ENCODE measurements at regions not wholly inside any gene's neighbourhood (a gene's known extent, or its start where the extent isn't known, plus 50 kb on each side); places are given as distances from the start of the nearest gene placed in this dataset.

DNA sequence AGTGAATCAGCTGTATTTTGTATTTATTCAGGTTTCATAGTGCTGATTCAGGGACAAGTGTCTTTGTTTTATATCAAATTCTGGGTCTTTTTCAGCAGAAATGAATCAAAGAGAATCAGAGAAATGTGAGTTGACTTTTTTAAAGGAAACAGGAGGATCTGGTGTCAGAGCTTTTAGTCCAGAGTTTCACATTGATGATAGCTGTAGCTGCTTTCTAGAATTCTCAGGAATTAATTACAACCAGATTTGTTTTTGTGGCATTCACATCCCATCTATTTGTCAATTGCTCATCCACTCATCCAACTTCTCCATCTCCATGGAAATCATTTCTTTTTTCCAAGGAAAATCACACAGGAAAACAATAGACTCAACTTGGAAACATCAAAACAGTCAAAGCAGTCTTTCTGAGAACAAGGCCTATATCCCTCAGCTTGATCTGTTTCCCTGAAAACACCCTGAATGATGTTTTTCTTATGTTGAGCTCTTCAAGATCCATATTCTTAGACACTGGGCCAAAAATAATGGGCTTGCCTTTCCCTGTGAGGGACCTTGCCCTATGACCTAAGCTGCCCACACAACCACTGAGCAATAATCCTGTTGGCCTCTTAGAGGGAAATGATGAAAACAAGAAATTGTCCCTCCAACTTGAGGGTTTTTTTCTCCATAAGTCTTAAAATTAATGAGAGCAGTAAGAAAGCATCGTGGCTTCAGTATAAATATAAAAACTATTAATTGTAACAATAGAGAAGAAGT is 249.5 kb upstream of the FN1 start:
- peak; percentile 44 for DNase-seq

DNA sequence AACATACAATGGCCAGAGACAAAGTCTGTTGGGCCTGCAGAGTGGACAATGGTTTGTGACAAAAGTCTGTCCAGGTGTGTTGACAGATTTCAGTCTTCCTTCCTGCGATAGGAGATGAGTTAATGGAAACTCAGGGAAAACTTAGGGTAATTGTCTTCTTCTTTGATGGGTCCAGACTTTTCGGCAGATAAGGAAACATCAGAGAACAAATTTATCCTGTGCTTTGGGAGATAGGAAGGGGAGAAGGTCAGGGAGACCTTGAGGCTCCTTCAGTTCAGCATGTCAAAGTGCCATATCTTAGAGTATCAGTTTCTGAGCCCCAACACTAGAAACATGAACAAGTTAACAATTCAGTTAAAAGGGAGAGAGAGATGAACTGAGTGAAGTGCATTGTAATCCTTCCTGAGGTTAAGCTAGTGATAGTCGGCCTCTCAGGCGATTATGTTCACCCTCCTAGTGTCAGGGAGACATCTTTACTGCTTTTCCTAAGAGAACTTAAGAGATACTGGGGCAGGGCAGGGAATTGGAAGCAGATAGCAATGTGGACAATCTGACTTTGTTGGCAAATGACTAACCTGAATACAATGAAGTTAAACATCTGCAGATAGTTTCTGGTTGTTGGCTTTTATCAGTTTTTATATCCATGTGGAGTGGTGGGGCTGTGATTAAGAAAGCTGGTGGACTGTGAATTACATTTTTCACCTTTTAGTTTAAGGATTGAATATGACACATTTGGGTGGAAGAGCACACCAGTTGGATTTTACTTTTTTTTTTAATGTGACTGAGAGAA is 248.8 kb upstream of the FN1 start:
- DNase-seq: no peak

DNA sequence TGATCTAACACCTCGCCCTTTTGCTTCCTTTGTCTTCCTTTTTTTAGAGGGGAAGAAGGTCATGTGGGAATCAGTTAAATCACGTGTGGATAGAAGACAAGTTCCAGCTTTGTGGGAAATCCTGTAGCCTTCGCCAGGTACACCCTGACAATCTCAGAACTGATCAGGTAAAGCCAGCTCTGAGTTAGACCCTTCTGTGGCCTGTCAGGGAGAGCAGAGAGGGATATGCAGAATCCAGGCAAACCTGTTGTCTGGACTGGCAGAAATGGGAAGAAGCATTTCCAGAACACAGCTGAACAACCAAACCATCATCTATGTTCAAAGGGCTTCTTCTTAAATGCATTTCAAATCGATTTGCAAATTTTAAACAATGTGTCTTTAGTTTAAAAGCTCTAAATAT is 247.4 kb upstream of the FN1 start:
- DNase-seq: no peak

DNA sequence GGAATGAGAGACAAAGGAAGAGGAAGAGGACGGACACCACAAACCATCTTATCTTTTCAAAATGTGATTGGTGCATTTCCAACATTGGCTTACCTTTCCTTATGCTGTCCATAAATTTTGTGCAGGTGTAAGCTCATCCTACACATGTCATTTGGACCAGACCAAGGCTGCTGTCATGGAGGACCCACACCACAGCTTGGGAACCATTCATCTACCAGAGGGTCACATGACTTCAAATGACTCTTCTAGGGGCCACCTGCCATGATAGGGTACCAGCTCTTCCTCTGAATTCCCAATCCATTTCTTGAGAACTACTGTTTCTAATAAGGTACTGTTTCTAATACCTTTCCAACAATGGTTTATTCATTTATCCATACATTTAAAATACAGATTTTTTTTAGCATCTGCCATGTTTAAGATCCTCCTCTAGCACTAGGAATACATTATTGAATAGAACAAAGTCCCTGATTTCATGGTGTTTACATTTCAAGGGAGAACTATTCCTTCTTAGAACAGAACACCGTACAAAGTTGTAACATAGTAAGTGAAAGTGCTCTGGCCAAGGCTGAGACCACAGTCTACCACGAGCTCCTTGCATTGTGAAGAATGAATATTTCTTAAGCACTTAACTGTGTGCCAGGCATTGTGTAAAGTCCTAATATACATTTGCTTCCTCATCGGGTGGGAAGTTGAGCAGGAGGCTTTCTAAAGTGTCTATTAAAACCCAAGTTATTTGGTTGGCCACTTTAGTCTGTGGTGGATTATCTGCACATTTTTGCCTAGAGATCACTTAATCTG is 246.1 kb upstream of the FN1 start:
- DNase-seq: no peak

DNA sequence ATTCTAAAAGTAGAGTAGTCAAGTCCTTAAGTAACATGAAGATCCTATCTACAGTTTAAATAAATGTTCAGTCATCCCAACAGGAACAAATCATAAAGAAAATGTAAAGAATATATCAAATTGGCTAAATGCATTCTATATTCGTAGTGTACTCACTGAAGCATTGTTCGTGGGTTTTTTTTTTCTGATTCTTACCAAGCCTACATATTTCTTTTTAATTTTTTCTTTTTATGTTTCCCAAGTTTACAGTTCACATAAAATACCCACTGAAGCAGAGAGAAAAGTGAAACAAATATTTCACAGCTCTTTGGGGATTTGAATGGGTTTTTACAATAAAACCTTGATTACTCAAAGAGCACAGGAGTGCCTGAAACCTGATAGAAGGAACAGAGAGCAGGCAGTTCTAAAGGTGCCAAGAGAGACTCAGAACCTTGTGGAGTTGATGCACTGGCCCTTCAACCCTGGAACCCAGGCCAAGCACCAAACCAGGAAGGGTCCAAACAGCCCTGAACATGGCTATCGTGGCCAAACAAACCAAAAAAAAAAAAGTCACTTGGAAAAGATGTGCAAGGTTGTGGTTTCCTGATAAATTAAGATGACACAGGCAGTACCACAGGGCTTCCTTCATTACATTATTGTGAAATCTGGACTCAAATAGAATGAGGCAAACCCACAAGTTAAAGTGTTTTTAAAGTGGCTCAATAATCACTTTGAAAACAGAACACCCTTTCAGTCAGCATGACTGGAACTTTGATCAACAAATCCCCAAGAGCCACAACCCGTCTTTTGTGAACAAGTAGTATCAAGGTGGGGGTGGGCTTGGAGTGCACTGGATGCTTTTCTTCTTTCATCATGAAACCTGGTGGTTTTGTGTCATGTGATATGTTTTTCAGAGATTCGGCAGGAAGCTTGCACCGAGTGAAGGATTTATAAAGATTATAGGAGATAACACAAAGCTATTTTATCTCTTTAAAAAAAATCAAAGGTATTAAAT is 245.0 kb upstream of the FN1 start:
- DNase-seq: no peak

DNA sequence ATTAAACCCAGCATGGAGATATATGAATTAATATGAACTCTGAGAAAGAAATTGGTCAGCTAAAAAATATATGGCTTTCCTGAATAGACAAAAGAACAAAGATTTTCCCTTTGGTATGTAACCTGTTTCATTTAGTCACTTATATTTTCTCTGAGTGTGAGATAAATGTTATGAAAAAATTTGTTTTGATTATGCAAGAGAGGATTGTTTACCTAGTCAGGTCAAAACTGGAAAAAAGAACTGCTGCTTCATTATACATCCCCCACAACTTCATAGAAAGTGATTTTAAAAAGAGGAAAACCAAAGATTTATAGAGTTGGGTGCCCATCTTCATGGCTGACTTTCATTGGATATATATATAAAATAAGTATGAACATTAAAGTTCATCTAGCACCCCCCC is 242.2 kb upstream of the FN1 start:
- DNase-seq: no peak

DNA sequence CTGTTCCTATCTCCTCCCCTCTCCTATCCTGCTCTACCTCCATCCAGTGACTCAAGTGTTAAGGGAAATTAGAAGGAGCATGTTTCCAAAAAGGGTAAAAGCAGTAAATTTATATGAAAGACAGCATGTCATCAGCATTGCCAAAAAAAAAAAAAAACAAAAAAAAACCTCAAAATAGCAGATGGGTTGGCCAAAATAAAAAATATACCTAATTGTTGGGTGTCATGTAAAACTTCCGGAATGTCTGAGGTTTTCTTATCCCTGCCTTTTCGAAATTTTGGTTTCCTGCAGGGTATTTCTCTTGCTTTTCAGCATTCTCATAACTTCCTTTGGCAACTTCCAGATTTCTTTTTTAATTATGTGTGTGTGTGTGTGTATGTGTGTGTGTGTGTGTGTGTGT is 241.6 kb upstream of the FN1 start:
- DNase-seq: no peak

DNA sequence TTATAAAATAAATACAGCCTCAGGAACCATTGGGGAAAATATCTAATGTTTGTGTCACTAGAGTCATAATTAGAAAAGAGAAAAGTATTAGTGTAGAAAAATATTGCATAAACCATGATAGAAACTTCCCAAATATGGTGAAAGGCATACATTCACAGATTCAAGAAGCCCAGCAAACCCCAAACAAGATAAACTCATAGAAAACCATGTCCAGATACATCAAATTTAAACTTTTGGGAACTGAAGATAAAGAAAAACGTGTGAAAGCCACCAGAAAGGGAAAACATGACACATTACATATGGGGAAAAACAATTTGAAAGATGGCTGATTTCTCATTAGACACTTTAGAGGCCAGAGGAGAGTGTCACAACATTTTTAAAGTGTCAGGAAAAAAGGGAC is 236.5 kb upstream of the FN1 start:
- DNase-seq: no peak

DNA sequence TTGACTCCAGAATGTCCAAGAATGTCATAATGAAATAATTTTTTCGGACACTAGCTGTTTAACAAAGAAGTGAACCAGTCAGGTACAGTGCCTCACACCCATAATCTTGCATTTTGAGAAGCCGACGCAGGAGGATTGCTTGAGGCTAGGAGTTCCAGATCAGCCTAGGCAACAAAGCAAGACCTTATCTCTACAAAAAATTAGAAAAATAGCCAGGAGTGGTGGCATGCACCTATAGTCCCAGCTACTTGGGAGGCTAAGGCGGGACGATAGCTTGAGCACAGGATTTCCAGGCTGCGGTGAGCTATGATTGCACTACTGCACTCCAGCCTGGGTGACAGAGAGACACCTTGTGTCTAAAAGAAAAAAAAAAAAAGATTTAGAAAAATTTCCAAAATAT is 235.8 kb upstream of the FN1 start:
- DNase-seq: no peak

DNA sequence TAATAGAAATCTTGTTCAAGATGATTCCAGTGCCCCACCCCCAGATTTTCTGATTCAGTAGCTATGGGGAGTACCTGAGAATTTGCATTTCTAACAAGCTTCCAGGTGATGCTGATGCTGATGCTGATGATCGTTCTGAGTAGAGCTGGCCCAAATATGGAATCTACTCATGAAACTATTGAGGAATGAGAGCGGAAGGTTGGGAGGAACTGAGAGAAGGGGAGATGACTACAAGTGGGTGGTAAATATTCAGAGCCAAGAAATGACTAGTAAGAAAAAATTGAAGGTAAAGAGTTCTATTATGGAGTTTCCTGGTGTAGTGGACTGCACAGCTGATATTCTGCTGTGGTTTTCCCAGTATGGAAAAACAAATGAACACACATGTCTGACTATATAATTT is 235.4 kb upstream of the FN1 start:
- DNase-seq: no peak

DNA sequence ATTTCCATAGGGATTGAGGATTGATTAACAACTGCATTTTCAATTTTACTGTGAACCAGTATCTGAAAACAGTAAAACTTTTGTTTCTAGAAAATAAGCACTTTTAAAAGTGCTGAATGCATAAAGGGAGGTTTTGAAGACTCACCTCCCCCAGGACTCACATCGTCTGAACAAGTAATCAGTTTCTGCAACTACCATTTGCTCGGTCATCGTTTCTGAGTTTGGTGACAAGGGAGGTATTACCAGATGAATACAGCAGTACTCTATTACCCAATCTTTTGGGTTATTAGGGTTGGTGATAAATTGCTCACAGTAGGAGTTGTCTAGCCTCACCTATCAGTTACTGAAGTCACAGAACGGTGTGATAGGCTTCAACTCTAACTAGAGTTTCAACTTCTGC is 234.5 kb upstream of the FN1 start:
- DNase-seq: no peak

DNA sequence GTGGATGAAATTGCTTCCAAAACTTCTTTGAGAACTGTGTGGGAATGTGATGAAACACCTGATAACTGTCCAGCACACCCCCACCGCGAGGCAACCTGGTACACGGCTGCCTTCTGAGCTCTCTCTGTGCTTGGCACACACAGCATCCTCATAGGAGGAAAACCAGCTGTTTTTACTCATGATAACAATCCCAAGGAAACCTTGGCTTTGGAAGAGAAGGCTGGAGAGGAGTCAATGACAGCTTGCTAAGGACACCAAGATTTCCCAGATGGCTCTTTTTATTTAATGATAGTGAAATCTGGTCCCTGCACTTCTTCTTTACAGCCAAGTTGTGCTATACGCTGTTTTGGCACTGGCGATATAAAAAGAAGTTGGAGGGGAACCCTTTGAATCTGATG is 232.5 kb upstream of the FN1 start:
- peak; percentile 29 for DNase-seq

DNA sequence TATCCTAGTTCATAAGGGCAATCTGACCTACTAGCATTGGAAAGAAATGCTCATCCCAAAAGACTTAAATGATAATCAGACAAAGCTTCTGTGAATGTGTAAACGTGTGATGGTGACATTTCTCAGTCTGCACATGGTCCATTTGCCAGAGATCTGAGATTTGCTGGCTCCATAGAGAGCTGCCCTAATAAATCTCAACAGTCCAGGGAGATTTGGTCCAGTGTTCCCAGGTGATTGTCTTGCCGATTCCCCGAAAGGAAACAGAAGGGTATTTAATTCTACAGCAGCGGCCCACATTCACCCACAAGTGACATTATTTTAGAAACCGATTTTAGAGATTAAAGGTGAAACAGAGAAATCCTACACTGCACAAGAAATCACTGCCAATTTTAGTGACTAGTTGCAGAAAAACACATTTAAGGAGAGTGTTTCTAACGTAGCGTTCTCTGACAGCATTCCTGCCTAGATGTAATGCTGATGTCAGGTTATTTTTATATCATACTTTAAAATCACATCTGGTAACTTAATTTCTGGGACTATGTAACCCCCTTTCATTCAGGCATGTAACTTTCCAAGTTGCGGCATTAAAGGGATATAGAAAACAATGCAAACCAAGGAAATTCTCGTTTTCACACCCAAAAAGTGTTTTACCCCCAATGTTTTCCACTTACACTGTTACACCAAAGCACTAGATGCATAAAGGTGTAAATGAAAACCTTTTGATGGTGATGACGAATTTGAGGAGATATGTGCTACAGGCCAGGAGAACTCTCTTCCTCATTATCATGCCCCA is 231.9 kb upstream of the FN1 start:
- peak; percentile 44 for DNase-seq

DNA sequence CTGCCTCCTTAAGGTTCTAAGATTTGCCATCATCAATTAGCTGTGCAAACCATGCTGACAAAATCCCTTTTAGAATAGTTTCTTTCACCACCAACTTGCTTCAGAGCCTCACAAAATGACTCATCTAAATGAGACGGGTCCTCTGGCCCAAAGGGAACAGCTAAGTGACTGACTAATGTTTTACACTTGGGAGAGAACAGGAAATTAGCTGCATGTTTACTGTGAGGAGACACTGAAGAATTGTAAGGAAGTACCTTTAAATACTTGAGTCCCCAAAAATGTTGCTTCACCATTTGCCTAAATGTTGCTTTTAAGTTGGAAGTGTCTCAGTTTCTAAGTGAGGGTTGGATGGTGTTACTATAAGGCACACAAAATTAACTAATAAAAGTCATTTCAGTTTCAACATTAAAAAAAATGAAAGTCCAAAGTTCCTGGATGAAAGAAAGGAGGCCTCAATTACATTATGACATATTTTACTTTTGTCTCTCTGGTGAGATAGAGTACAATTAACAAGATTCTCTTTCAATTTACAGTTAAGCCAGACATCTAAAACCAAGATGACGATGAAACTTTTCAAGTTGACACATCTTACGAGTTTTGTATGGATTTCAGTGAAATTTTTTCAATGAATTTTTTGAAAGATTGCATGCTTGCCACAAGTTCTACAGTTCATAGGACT is 229.1 kb upstream of the FN1 start:
- DNase-seq: no peak

DNA sequence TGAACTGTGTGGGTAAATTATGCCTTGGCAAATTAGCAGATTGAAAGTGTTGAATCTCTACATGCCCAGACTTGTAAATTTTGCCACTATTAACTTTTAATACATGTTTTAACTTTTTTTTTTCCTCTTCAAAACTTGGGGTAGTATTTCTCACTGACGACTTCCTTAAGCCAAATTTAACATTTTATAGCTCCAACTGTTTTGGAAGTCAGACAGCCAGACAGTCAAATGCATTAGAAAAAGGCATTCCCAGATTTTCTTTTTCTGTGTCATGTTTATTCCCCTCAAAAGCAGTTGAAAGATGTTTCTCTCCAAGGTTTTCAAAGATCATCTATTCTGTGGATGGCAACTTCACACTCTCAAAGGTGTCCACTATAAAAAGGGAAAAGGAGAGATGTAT is 226.8 kb upstream of the FN1 start:
- DNase-seq: no peak

DNA sequence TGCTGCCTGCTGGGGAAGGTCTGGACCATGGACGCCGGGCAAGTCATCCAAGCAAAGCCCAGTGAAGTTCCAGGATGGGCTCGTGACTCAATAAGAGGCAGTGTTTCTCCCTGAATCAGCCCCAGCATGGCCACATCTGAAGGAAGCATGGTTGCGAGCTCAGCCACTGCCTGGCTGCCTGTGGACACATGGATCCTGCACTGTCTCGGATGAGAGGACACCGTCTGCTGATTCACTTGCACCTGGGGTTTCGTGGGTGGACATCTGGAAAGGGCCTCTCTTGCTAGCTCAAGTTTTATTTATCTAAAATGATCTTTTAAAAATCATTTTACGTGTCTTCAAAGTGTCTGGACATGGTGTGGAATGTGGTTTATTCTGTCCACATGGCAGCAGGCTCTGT is 224.8 kb upstream of the FN1 start:
- DNase-seq: no peak

DNA sequence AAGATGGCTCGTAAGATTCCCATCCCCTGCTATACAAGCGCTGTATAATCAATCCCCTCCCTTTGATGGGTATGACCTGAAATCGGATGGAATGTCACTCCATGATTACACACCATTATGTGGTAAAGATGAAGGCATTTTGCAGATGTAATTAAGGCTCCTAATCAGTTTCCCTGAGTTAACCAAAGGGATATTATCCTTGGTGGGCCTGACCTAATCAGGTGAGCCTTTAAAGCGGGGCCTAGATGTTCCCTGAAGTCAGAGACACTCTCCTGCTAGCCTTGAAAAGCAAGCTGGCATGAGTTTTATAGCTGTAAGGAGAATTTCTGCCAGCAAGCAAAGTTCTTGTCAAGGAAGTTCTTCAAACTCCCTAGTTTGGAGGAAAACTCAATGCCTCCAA is 223.8 kb upstream of the FN1 start:
- no peak for DNase-seq

DNA sequence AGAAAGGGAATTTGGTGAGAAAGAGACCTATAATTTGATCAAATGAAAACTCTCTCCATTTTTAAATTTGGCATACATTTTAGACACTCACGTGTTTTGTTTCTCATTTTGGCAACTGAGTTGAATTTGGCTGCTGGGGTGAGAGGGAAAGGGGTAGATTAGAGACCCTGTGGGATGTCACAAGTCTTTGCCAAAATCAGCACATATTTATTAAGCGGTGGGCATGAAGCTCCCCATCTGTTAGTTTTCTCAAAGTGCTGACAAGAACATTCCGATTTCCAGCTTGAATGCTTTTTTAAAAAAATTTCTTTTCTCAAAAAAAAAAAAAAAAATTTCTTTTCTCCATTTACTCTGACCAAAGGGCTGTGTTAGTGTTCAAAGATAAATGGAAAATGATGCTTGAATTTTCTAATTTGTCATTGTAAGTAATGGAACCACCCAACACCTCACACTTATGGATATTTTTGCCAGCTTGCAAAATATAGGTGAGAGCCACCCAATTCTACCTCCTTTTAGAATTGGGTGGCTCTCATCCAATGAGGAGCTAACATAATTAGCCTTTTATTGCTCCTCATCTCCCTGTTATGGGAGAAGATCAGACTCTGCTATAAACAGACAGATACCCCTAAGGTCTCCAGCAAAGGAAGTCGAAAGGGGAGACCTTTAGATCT is 222.9 kb upstream of the FN1 start:
- no peak for DNase-seq

DNA sequence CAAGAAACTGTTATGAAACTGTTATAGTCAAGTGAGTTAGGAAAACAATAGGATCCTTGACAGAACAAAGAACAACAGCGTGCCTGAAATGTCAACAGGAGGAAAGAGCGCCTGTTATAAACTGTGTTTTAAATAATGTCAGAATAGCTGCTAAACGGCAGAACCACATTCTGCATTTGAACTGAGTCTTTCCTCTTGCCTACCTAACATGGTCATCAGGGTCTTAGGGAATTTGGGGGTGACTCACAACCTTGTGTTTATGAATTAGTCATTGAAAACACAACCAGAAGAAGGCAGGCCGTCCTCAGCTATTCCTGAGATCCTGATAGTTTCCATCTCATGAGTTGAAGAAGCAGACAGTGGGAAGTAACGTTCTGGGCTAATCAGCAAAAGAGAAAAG is 222.0 kb upstream of the FN1 start:
- DNase-seq: no peak

Data from tongue (tissue), 1 donor.